ENCODE measurements at regions not wholly inside any gene's neighbourhood (a gene's known extent, or its start where the extent isn't known, plus 50 kb on each side); places are given as distances from the start of the nearest gene placed in this dataset.
"Not testable (repeated sequence)": the region's sequence is repeated elsewhere in the genome, so short reads cannot be mapped to it uniquely, and the experiment has no call there.

GRCh38 chr2:100744184-100744583 lies 75.8 kb upstream of the NPAS2 start:
- no peak for DNase-seq

- DNase-seq = no peak
Measured at GRCh38 chr2:100744589-100744988, 75.3 kb upstream of the NPAS2 start.

GRCh38 chr2:100745604-100746003 lies 74.3 kb upstream of the NPAS2 start:
- no peak for DNase-seq

- no peak for DNase-seq
Measured at GRCh38 chr2:100747551-100747950, 72.4 kb upstream of the NPAS2 start.

GRCh38 chr2:100747996-100748615 lies 71.8 kb upstream of the NPAS2 start:
- DNase-seq = no peak

- no peak for DNase-seq
Measured at GRCh38 chr2:100748673-100749072, 71.3 kb upstream of the NPAS2 start.

GRCh38 chr2:100749771-100750542 lies 70.0 kb upstream of the NPAS2 start:
- DNase-seq = no peak

- not testable (repeated sequence) for DNase-seq
Measured at GRCh38 chr2:100751871-100752625, 67.9 kb upstream of the NPAS2 start.

GRCh38 chr2:100752628-100753333 lies 67.2 kb upstream of the NPAS2 start:
- DNase-seq = no peak

- DNase-seq = no peak
Measured at GRCh38 chr2:100753444-100753843, 66.5 kb upstream of the NPAS2 start.

GRCh38 chr2:100753881-100754280 lies 66.1 kb upstream of the NPAS2 start:
- no peak for DNase-seq

- DNase-seq = no peak
Measured at GRCh38 chr2:100754951-100755350, 65.0 kb upstream of the NPAS2 start.

GRCh38 chr2:100755441-100755840 lies 64.5 kb upstream of the NPAS2 start:
- no peak for DNase-seq

GRCh38 chr2:100756704-100757103 lies 63.2 kb upstream of the NPAS2 start:
- no peak for DNase-seq

GRCh38 chr2:100757621-100758394 lies 62.1 kb upstream of the NPAS2 start:
- DNase-seq = no peak

GRCh38 chr2:100759901-100760300 lies 60.0 kb upstream of the NPAS2 start:
- DNase-seq = no peak

GRCh38 chr2:100761365-100761764 lies 58.6 kb upstream of the NPAS2 start:
- DNase-seq = peak; percentile 1

- DNase-seq = no peak
Measured at GRCh38 chr2:100764430-100764829, 55.5 kb upstream of the NPAS2 start.

GRCh38 chr2:100765481-100765880 lies 54.5 kb upstream of the NPAS2 start:
- no peak for DNase-seq

- DNase-seq = no peak
Measured at GRCh38 chr2:100766256-100766655, 53.7 kb upstream of the NPAS2 start.

- no peak for DNase-seq
Measured at GRCh38 chr2:100766806-100767205, 53.1 kb upstream of the NPAS2 start.

GRCh38 chr2:100767224-100767653 lies 52.7 kb upstream of the NPAS2 start:
- DNase-seq = no peak
